Coronary artery (tissue), 2 donors: ENCODE measurements at regions not wholly inside any gene's neighbourhood (a gene's known extent, or its start where the extent isn't known, plus 50 kb on each side); places are given as distances from the start of the nearest gene placed in this dataset.

Experiments used
- DNase-seq: peaks from one replicate; pipeline ENCODE4 v3.0.0-alpha.2; 2017; ENCODE audit warnings: low spot score
- H3K27ac ChIP-seq, 2 donors: fragments of 200-600 bp; sonication (generic); one replicate each; pipeline ENCODE4 v1.5.1; 2016 to 2019
- H3K4me3 ChIP-seq: fragments of 200-600 bp; sonication (generic); 2 replicates; pipeline ENCODE4 v1.5.1; 2016; ENCODE audit warnings: mild to moderate bottlenecking, moderate library complexity
- CTCF ChIP-seq: fragments of 200-600 bp; sonication (generic); IDR thresholded peaks from one replicate; pipeline ENCODE4 v1.5.1; 2019; ENCODE audit warnings: antibody characterized with exemption

- no peak for DNase-seq
- TF ChIP-seq CTCF, result no peak
- Histone ChIP-seq H3K4me3 (no peak overlapping the region), H3K27ac (no peak overlapping the region)
These were observed 543.3 kb upstream of the CHORDC1 start for GRCh38 chr11:90766121-90766520.

DNA sequence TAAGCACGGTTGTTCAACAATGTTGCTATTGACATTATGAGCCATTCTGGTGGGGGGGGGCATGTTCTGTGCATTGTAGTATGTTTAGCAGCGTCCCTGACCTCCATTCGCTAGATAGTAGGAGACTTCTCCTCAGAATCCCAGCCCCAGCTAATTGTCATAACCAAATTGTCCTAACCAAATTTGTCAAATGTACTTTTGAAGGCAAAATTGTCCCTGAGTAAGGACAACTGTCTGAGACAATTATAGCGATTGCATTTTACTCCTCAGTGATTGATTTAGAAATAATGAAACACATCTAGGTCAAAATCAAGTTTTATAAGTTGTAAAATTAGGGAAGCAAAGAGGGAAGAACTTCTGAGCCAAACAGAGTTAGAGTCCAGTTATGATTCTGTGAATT lies 541.8 kb upstream of the CHORDC1 start:
- Histone ChIP-seq H3K27ac (no peak overlapping the region), H3K4me3 (no peak overlapping the region)
- DNase-seq, result no peak
- no peak for TF ChIP-seq CTCF

DNA sequence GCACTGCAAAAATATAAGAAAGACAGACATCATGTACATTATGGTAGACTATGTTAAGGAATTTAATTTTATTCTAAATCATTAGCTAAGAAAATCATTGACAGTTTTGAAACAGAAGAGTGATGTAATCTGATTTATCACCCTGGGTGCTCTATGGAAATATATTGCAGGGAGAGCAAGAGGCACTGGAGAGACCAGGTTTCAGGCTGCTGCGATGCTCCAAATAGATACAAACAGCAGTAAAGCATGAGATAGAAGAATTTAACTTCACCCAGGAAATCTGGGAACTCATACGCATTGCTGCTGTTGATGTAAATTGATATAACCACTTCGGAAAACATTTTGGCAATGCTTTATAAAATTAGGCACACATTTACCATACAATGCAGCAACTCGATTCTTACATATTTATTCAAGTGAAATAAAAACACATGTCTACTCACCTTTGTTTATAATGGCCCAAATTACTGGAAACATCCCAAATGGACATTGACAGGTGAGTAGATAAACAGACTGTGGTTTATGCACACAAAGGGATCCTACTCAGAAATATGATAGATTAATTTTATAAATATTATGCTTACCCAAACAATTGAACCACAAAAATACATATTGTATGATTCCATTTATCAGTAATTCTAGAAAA lies 535.1 kb upstream of the CHORDC1 start:
- Histone ChIP-seq H3K4me3 (no peak overlapping the region), H3K27ac (no peak overlapping the region)
- no peak for DNase-seq
- no peak for TF ChIP-seq CTCF

- no peak for TF ChIP-seq CTCF
- H3K27ac ChIP-seq, result no peak overlapping the region
- no peak overlapping the region for H3K4me3 ChIP-seq
- DNase-seq, result no peak
These were observed 533.8 kb upstream of the CHORDC1 start for GRCh38 chr11:90756617-90757016.

DNA sequence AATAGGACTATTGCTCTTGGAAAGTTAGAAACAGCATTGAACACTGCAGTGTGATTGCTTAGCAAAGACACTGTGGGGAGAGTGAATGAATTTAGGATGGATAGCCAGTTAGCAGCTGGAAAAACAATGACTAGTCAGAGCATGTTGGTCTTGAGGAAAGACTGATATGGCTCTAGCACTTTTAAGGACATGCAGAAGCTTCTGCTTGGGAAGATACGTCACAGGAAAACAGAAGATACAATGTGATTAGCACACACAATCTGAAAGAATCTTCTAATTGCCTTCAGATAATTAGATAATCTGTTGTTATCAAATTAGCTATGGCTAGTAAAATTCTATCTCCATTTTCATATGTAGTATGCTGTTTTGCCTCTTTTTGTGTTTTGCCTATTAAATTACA lies 530.7 kb upstream of the CHORDC1 start:
- no peak overlapping the region for H3K4me3 ChIP-seq
- H3K27ac ChIP-seq, result no peak overlapping the region
- no peak for DNase-seq
- TF ChIP-seq CTCF, result no peak

- no peak overlapping the region for H3K4me3 ChIP-seq
- no peak overlapping the region for H3K27ac ChIP-seq
- DNase-seq, result no peak
- no peak for TF ChIP-seq CTCF
These were observed 524.2 kb upstream of the CHORDC1 start for GRCh38 chr11:90747057-90747456.

DNA sequence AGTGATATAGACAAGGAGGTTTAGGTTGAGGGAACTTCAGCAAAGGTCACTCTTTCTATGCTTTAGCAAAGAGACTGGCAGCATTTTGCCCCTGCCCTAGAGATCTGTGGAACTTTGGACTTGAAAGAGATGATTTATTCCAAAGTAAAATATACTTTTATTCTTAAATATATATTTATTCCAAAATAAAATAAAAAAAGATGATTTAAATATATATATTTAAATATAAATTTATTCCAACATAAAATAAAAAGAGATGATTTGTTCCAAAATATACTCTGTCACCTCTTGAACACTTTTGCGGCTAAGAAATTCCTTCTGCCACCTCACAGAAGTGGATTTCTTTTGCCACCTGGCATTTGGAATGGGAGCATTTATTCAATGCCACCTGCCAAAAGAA lies 521.3 kb upstream of the CHORDC1 start:
- H3K4me3 ChIP-seq, result no peak overlapping the region
- no peak for TF ChIP-seq CTCF
- DNase-seq, result no peak
- no peak overlapping the region for H3K27ac ChIP-seq
